NCI-H69 (cell line): ENCODE measurements at regions not wholly inside any gene's neighbourhood (a gene's known extent, or its start where the extent isn't known, plus 50 kb on each side); places are given as distances from the start of the nearest gene placed in this dataset.
A peak's percentile ranks its signal among the peaks of the same experiment; 100 is the strongest.

ENCODE experiments used
- DNase-seq: peaks from one replicate; lab custom pipeline; 2025; lab: John Stamatoyannopoulos, UW

DNA sequence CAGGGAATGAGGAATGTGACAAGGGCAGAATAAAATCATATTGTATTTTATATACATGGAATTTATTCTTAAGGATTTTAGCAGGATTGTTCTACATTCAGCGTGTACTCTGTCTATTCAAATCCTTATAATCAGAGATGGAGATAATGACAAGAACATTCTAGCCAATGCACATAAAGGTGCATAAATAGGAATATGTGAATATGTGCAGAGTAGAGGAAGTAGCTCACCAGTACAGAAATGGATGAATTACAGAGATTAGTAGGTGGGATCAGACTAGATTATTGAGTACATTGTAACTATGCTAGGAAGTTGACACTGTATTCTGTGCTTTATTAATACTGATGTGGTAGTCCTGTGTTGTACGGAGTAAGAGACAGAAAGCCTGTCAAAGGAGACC, 1308.8 kb downstream of the FAM181B start:
- no peak for DNase-seq

DNA sequence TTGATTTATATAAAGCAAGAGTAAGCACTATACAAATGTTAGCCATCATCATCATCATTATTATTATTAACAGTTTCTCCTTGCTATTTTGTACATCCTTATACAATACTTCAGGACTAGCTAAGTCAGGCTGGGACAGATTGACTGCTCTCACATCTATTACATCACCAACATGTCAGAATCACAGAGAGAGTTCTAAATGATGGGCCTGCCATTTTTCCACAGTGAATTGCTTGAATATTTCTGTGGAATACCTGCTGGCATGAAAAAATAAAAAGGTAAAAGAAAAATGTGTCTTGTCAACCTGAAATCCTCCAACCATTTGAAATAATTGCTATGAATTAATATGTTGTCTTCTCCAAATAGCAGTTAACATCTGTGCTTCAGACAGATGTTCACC, 1311.3 kb downstream of the FAM181B start:
- peak; percentile 23 for DNase-seq

DNA sequence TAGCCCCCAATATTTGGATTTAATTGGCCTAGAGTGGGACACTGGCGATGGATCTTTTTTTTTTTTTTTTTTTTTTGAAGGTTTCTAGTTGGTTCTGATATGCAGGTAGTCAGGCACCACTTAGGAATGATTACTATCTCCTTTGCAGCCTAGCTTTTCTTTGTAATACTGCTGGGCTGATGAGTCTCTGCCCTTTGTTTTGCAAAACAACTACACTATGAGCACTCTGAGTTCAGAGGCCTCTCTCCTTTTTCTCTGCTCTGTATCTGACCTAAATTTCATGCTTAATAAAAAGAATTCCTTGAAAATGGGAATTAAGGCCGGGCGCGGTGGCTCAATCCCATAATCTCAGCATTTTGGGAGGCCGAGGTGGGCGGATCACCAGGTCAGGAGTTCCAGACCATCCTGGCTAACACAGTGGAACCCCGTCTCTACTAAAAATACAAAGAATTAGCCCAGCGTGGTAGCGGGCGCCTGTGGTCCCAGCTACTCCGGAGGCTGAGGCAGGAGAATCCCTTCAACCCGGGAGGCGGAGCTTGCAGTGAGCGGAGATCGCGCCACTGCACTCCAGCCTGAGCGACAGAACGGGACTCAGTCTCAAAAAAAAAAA, 1312.3 kb downstream of the FAM181B start:
- no peak for DNase-seq

DNA sequence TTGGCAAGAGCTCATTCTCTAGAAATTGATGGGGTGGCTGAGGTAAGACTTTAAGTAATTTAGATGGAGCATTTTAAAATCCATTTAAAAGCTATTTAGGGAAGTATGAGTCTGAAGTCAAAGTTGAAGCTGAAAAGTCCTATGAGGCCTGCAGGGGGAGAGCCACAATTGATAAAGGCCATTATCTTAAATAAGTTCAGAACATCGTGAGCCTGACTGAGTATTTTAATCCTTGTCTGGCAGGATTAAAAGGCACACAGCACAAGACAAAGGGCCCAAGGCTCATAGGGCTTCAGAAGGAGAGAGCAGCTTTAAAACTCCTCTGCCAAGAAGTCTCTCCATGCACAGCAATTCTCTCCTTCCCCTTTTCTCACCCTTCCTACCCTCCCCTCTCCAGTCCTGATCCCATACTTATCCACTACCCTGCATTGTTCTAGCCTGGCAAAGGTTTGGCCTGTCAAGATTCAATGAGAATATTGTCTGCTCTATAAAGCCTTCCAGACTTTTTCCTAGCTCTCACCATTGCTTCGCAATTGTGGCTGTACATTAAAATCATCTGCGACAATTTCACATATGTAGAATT, 1312.9 kb downstream of the FAM181B start:
- DNase-seq: no peak

DNA sequence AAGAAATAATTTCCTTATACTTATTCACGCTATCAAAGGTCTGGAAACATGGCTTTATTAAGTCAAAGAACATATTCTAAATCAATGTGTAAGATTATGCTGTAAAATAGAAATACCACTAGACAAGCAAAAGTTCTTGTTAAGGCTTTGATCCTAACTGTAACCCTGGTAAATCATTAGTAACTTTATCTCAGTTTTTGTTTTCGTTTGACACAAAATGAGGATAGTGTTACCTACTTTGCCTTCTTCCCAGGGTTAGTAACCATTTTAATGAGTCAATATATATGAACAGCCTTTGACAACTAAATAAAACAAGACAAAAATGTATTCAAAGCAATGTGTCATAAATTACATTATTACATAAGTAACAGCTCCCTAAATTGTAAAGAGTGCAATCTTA, 1336.3 kb downstream of the FAM181B start:
- no peak for DNase-seq

- DNase-seq: no peak
Measured at GRCh38 chr11:81394311-81394710, 1339.4 kb downstream of the FAM181B start.

DNA sequence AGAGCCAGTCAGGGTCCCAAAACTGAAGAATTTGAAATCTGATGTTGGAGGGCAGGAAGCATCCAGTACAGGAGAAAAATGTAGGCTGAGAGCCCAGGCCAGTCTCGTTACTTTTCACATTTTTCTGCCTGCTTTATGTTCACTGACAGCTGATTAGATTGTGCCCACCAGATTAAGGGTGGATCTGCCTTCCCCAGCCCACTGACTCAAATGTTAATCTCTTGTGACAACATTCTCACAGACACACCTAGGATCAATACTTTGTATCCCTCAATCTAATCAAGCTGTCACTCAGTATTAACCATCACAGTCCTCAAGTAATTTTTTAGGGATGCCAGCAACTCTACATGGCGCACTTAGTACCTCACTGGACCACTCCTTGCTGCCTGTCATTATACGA, 1345.3 kb downstream of the FAM181B start:
- no peak for DNase-seq

GRCh38 chr11:81380395-81380794, 1353.3 kb downstream of the FAM181B start:
- DNase-seq: peak; percentile 90

DNA sequence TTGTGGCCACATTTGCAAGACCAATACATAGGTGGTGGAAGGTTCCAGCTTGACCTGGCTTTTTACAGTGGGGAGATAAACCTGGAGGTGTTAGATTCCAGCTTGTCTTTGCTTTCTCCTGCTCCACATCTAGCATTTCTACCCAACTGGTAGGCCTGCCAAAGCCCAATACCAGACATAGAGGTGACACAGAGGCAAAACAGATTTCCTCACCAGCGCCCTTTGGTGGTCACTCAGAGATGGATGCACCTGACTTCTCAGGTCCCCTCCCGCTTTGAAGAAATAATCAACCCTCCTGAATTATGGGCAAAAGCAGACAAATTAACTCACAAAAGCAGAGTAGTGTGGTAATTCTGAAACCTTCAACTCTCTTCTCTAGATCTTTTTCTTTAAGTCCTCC, 1356.2 kb downstream of the FAM181B start:
- DNase-seq: no peak

GRCh38 chr11:81373986-81374385, 1359.7 kb downstream of the FAM181B start:
- DNase-seq: no peak

DNA sequence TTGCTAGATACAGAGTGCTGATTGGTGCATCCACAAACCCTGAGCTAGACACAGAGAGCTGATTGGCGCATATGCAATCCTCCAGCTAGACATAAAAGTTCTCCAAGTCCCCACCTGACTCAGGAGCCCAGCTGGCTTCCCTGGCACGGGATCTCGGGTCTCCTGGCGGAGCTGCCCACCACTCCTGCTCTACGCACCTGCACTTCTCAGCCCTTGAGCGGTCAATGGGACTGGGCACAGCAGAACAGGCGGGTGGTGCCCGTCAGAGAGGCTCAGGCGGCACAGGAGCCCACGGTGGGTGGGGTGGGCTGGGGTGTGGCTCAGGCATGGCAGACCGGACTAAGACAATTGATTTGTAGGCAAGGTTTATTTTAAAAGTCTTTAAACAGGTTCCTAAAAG, 1365.5 kb downstream of the FAM181B start:
- no peak for DNase-seq

GRCh38 chr11:81365496-81365895, 1368.2 kb downstream of the FAM181B start:
- no peak for DNase-seq

- DNase-seq: no peak
Measured at GRCh38 chr11:81359476-81359875, 1374.2 kb downstream of the FAM181B start.

DNA sequence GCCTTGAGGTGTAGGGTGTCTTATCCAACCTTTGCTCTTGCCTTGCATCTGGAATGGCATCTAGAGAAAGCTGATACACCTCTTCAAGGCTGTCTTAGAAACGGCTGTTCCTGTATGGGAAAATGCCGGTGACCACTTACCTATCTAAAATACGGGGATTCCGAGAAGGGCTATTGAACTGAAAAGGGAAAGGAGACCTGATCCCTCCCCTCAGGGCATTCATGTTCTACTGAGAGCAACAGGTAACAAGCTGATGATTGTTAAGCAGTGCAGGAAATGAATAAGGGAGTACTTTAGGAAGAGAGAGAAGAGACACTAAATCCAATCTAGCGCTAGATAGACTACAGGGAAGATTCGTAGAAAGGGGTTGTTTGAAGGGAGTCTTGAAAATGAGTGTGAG, 1388.1 kb downstream of the FAM181B start:
- peak; percentile 12 for DNase-seq

DNA sequence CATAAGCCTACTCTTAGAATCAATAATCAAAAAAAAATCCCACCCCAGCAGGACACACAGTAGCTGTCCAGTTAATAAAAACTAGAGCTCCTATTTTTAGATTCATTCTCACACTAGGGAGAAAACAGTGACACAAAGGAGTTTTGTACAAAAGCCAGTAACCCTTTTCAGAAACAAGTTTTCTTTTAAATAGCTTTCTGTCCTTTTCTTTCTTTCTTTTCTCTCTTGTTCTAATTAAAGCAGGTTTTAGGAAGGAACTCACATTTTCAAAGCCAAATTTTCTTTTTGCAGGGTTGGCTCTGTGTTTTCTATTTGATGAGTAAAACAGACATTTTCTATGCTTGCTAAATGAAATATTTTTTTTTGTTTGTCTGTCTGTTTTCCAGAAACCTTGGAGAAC, 1390.7 kb downstream of the FAM181B start:
- DNase-seq: no peak

DNA sequence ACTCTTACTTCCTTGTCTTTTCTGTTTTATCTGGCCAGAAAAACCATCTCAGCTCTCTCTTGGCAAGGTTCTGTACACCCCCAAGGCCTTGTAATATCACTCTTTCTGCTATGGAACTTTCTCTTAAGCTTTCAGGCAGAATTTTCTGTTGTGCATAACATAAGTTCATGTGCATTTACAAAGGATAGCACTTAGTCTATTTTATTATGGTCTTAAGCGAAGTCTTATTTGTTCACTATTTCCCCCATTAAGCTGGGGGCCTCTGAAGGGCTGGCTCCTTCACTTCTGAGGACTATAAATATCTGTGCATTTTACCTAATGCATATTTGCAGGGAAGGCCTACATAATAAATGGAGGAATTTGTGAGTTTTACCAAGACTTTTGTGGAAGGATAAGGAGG, 1393.4 kb downstream of the FAM181B start:
- no peak for DNase-seq

DNA sequence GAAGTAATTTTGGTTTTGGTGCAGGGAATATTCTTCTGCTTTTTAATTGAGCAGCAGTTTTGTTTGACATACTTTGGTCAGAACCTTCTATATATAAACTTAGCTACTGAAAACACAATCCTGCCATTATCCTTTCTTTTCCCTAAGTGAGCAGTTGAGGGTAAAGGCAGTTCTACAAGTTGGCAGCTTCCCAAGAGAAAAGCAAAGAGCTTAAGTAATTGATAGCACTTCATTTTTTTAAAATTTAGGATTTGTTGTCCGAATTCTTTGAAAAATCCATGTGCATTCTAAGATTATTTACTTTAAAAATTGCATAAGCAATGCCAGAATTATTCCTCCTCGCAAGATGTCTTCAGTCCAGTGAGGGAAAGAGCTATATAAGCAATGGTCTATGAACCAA, 1394.1 kb downstream of the FAM181B start:
- DNase-seq: peak; percentile 3

GRCh38 chr11:81337756-81338155, 1395.9 kb downstream of the FAM181B start:
- DNase-seq: no peak

GRCh38 chr11:81332276-81332675, 1401.4 kb downstream of the FAM181B start:
- no peak for DNase-seq

- DNase-seq: peak; percentile 11
Measured at GRCh38 chr11:81331611-81332235, 1401.9 kb downstream of the FAM181B start.

GRCh38 chr11:81331088-81331487, 1402.6 kb downstream of the FAM181B start:
- DNase-seq: no peak

GRCh38 chr11:81303038-81303664, 1430.5 kb downstream of the FAM181B start:
- peak; percentile 29 for DNase-seq

GRCh38 chr11:81301166-81301830, 1432.4 kb downstream of the FAM181B start:
- DNase-seq: peak; percentile 82
